Esophagus (tissue), 2 donors: ENCODE measurements at regions not wholly inside any gene's neighbourhood (a gene's known extent, or its start where the extent isn't known, plus 50 kb on each side); places are given as distances from the start of the nearest gene placed in this dataset.
"Not testable (repeated sequence)": the region's sequence is repeated elsewhere in the genome, so short reads cannot be mapped to it uniquely, and the experiment has no call there.

Source experiments
- H3K27ac ChIP-seq, 2 donors: one replicate each; pipeline ENCODE4 v1.5.1; 2013; ENCODE audit warnings: low read depth in 2 of 2, mild to moderate bottlenecking in 2 of 2, inconsistent platforms in 1 of 2, low read length in 1 of 2, moderate library complexity in 1 of 2
- H3K27me3 ChIP-seq, 2 donors: one replicate each; pipeline ENCODE4 v1.6.1; 2013; ENCODE audit warnings: low read length in 2 of 2, control low read depth in 1 of 2, mild to moderate bottlenecking in 1 of 2; ENCODE audit not compliant: insufficient read depth in 2 of 2, control insufficient read depth in 1 of 2
- H3K36me3 ChIP-seq, 2 donors: one replicate each; pipeline ENCODE4 v1.6.1; 2013; ENCODE audit warnings: low read length in 1 of 2; ENCODE audit not compliant: control insufficient read depth in 2 of 2, insufficient read depth in 2 of 2
- H3K4me1 ChIP-seq, 2 donors: one replicate each; pipeline ENCODE4 v1.6.1; 2013; ENCODE audit warnings: low read length in 1 of 2; ENCODE audit not compliant: control insufficient read depth in 2 of 2, insufficient read depth in 2 of 2
- H3K4me3 ChIP-seq, 2 donors: one replicate each; pipeline ENCODE4 v1.5.1; 2013; ENCODE audit warnings: low read length in 2 of 2, mild to moderate bottlenecking in 2 of 2, low read depth in 1 of 2, moderate library complexity in 1 of 2
- H3K9me3 ChIP-seq, 2 donors: one replicate each; pipeline ENCODE4 v1.6.1; 2013; ENCODE audit warnings: mild to moderate bottlenecking in 2 of 2, low read depth in 1 of 2, low read length in 1 of 2, moderate library complexity in 1 of 2; ENCODE audit not compliant: control insufficient read depth in 2 of 2, insufficient read depth in 1 of 2
- WGBS, 2 donors: extraction: QIAGEN DNeasy Blood & Tissue Kit; methylation state at CpG; one replicate each; pipeline ENCODE4 v1.1.7; 2013; 5-methylcytosine and 5-hydroxymethylcytosine counted together
- donor health status: healthy with polysubstance abuse.
- donor health status: Bipolar disorder and iron deficiency.

- no peaks in the 10 kb centered on the region for H3K4me1 ChIP-seq
- 50 to 67% methylated on average over 5 of the region's 5 CpGs for WGBS, 2 donors
Measured at GRCh38 chr2:192407692-192408091, 213.0 kb upstream of the TMEFF2 start.

GRCh38 chr2:192398236-192398635 lies 203.5 kb upstream of the TMEFF2 start:
- H3K27ac ChIP-seq: no peak overlapping the region
- H3K27me3 ChIP-seq: no peaks in the 10 kb centered on the region
- H3K9me3 ChIP-seq: peaks cover 0 to 2% of the 10 kb centered on the region in 2 donors
- no peaks in the 10 kb centered on the region for H3K4me1 ChIP-seq
- 83 to 86% methylated on average over 6 of the region's 6 CpGs for WGBS, 2 donors
- H3K4me3 ChIP-seq: no peak overlapping the region
- H3K36me3 ChIP-seq: no peaks in the 10 kb centered on the region

More at GRCh38 chr2:192407692-192408091, 213.0 kb upstream of the TMEFF2 start:
- H3K4me3 ChIP-seq: no peak overlapping the region
- no peaks in the 10 kb centered on the region for H3K9me3 ChIP-seq
- H3K27me3 ChIP-seq: no peaks in the 10 kb centered on the region
- H3K27ac ChIP-seq: no peak overlapping the region
- H3K36me3 ChIP-seq: no peaks in the 10 kb centered on the region

GRCh38 chr2:192394605-192395004 lies 199.9 kb upstream of the TMEFF2 start:
- WGBS, 2 donors: 84 to 88% methylated on average over 3 of the region's 3 CpGs

GRCh38 chr2:192391041-192391440 lies 196.3 kb upstream of the TMEFF2 start:
- H3K27ac ChIP-seq: no peak overlapping the region
- peaks cover 0 to 3% of the 10 kb centered on the region in 2 donors for H3K9me3 ChIP-seq
- H3K4me1 ChIP-seq: no peaks in the 10 kb centered on the region
- H3K27me3 ChIP-seq: no peaks in the 10 kb centered on the region
- H3K36me3 ChIP-seq: no peaks in the 10 kb centered on the region
- no peak overlapping the region for H3K4me3 ChIP-seq

More at GRCh38 chr2:192394605-192395004, 199.9 kb upstream of the TMEFF2 start:
- H3K4me3 ChIP-seq: no peak overlapping the region
- no peaks in the 10 kb centered on the region for H3K27me3 ChIP-seq
- no peaks in the 10 kb centered on the region for H3K4me1 ChIP-seq
- H3K9me3 ChIP-seq: peaks cover 0 to 3% of the 10 kb centered on the region in 2 donors
- H3K27ac ChIP-seq: no peak overlapping the region
- H3K36me3 ChIP-seq: no peaks in the 10 kb centered on the region

GRCh38 chr2:192390401-192390800 lies 195.7 kb upstream of the TMEFF2 start:
- Histone ChIP-seq H3K4me1 (no peaks in the 10 kb centered on the region), H3K27ac (no peak overlapping the region), H3K9me3 (peaks cover 0 to 3% of the 10 kb centered on the region in 2 donors), H3K4me3 (no peak overlapping the region), H3K27me3 (no peaks in the 10 kb centered on the region), H3K36me3 (no peaks in the 10 kb centered on the region)

GRCh38 chr2:192384191-192384590 lies 189.5 kb upstream of the TMEFF2 start:
- H3K4me1 ChIP-seq, H3K27ac ChIP-seq, H3K4me3 ChIP-seq, H3K9me3 ChIP-seq, H3K27me3 ChIP-seq, H3K36me3 ChIP-seq: not testable (repeated sequence)
- WGBS, 2 donors: 87 to 96% methylated on average over 1 of the region's 1 CpG

GRCh38 chr2:192381082-192381481 lies 186.3 kb upstream of the TMEFF2 start:
- 41 to 45% methylated on average over 1 of the region's 1 CpG for WGBS, 2 donors
- Histone ChIP-seq H3K9me3 (no peaks in the 10 kb centered on the region), H3K4me3 (no peak overlapping the region), H3K27me3 (no peaks in the 10 kb centered on the region), H3K4me1 (no peaks in the 10 kb centered on the region), H3K36me3 (no peaks in the 10 kb centered on the region), H3K27ac (no peak overlapping the region)

- Histone ChIP-seq H3K9me3 (no peaks in the 10 kb centered on the region), H3K27me3 (no peaks in the 10 kb centered on the region), H3K36me3 (no peaks in the 10 kb centered on the region), H3K4me3 (no peak overlapping the region), H3K27ac (no peak overlapping the region), H3K4me1 (no peaks in the 10 kb centered on the region)
- 32 to 37% methylated on average over 1 of the region's 1 CpG for WGBS, 2 donors
Measured at GRCh38 chr2:192379736-192380135, 185.0 kb upstream of the TMEFF2 start.

- H3K27me3 ChIP-seq: no peaks in the 10 kb centered on the region
Measured at GRCh38 chr2:192377173-192377572, 182.4 kb upstream of the TMEFF2 start.

GRCh38 chr2:192373754-192374153 lies 179.0 kb upstream of the TMEFF2 start:
- Histone ChIP-seq H3K27ac (no peak overlapping the region), H3K4me1 (no peaks in the 10 kb centered on the region), H3K27me3 (no peaks in the 10 kb centered on the region), H3K4me3 (no peak overlapping the region), H3K9me3 (no peaks in the 10 kb centered on the region), H3K36me3 (no peaks in the 10 kb centered on the region)
- 69 to 80% methylated on average over 2 of the region's 2 CpGs for WGBS, 2 donors

More at GRCh38 chr2:192377173-192377572, 182.4 kb upstream of the TMEFF2 start:
- Histone ChIP-seq H3K9me3 (no peaks in the 10 kb centered on the region), H3K4me3 (no peak overlapping the region), H3K27ac (no peak overlapping the region), H3K36me3 (no peaks in the 10 kb centered on the region), H3K4me1 (no peaks in the 10 kb centered on the region)
